Prostate gland (tissue), 2 donors: ENCODE measurements at regions not wholly inside any gene's neighbourhood (a gene's known extent, or its start where the extent isn't known, plus 50 kb on each side); places are given as distances from the start of the nearest gene placed in this dataset.

Experiments used
- CTCF ChIP-seq, 4 experiments: fragments of 200-600 bp in 2 of 4; fragments of 450-650 bp in 2 of 4; sonication (generic) in 2 of 4; IDR thresholded peaks; 1 replicate in 3 of 4; 2 replicates in 1 of 4; pipeline ENCODE4 v1.5.1; 2016 to 2019; ENCODE audit warnings: antibody characterized with exemption in 4 of 4, mild to moderate bottlenecking in 2 of 4, moderate library complexity in 2 of 4
- POLR2A ChIP-seq: fragments of 450-650 bp; IDR thresholded peaks from one replicate; pipeline ENCODE4 v1.6.1; 2016; ENCODE audit warnings: antibody characterized with exemption, mild to moderate bottlenecking
- POLR2AphosphoS5 ChIP-seq: sonication (generic); formaldehyde crosslinking; IDR thresholded peaks from one replicate; pipeline ENCODE4 v1.6.1; 2017; ENCODE audit warnings: antibody characterized with exemption

- no peak for TF ChIP-seq POLR2AphosphoS5
- no peak for TF ChIP-seq CTCF (IDR thresholded peaks at IDR 0.05)
- TF ChIP-seq POLR2A, result no peak
Observed at GRCh38 chr4:54373718-54374210, 144.7 kb downstream of the PDGFRA start.
